MM.1S (cell line): ENCODE measurements at regions not wholly inside any gene's neighbourhood (a gene's known extent, or its start where the extent isn't known, plus 50 kb on each side); places are given as distances from the start of the nearest gene placed in this dataset.

Source experiments
- DNase-seq: peaks from one replicate; pipeline ENCODE4 v3.0.0-alpha.2; 2015
- H2AFZ ChIP-seq: fragments of 300-600 bp; sonication (generic); 2 replicates; pipeline ENCODE4 v1.6.0; 2016; ENCODE audit warnings: antibody characterized with exemption, low read length
- H3F3A ChIP-seq: fragments of 300-600 bp; sonication (generic); 2 replicates; pipeline ENCODE4 v1.6.1; 2016; ENCODE audit warnings: mild to moderate bottlenecking, antibody characterized with exemption, low read length, moderate library complexity, mixed read lengths; ENCODE audit not compliant: insufficient read depth
- H3K27ac ChIP-seq: fragments of 300-600 bp; sonication (generic); 2 replicates; pipeline ENCODE4 v1.5.1; 2016; ENCODE audit warnings: mild to moderate bottlenecking, low read length
- H3K27me3 ChIP-seq: fragments of 300-600 bp; sonication (generic); replicated peaks from 2 replicates; pipeline ENCODE4 v1.6.0; 2016; ENCODE audit warnings: low read length; ENCODE audit not compliant: insufficient read depth
- H3K36me3 ChIP-seq: fragments of 300-600 bp; sonication (generic); replicated peaks from 2 replicates; pipeline ENCODE4 v1.6.1; 2016; ENCODE audit warnings: mild to moderate bottlenecking, low read length, mixed read lengths; ENCODE audit not compliant: insufficient read depth
- H3K4me1 ChIP-seq: fragments of 300-600 bp; sonication (generic); 2 replicates; pipeline ENCODE4 v1.6.1; 2016; ENCODE audit warnings: low read length, mixed read lengths
- H3K4me2 ChIP-seq: fragments of 300-600 bp; sonication (generic); 2 replicates; pipeline ENCODE4 v1.6.0; 2016; ENCODE audit warnings: low read depth, low read length
- H3K4me3 ChIP-seq: fragments of 300-600 bp; sonication (generic); 2 replicates; pipeline ENCODE4 v1.5.1; 2016; ENCODE audit warnings: low read length, mixed read lengths
- H3K79me2 ChIP-seq: fragments of 300-600 bp; sonication (generic); 2 replicates; pipeline ENCODE4 v1.6.1; 2016; ENCODE audit warnings: mixed run types, low read length, mixed read lengths
- H3K9ac ChIP-seq: fragments of 300-600 bp; sonication (generic); 2 replicates; pipeline ENCODE4 v1.6.1; 2016; ENCODE audit warnings: low read length, mixed read lengths
- H3K9me2 ChIP-seq: fragments of 300-600 bp; sonication (generic); replicated peaks from 2 replicates; pipeline ENCODE4 v1.6.1; 2016; ENCODE audit warnings: mild to moderate bottlenecking, low read length, mixed read lengths; ENCODE audit not compliant: insufficient read depth
- H3K9me3 ChIP-seq: fragments of 300-600 bp; sonication (generic); replicated peaks from 2 replicates; pipeline ENCODE4 v1.6.1; 2016; ENCODE audit warnings: mild to moderate bottlenecking, low read length, mixed read lengths; ENCODE audit not compliant: insufficient read depth
- H4K20me1 ChIP-seq: fragments of 300-600 bp; sonication (generic); 2 replicates; pipeline ENCODE4 v1.6.1; 2016; ENCODE audit warnings: mild to moderate bottlenecking, low read length, moderate library complexity, mixed read lengths; ENCODE audit not compliant: insufficient read depth
- CTCF ChIP-seq: fragments of 300-600 bp; sonication (generic); IDR thresholded peaks from 2 replicates; pipeline ENCODE4 v1.5.1; 2016; ENCODE audit warnings: antibody characterized with exemption, low read length, mixed read lengths
- EZH2 ChIP-seq: fragments of 300-600 bp; sonication (generic); optimal IDR thresholded peaks from 2 replicates; pipeline ENCODE3; 2017; ENCODE audit warnings: low read depth, mild to moderate bottlenecking, antibody characterized with exemption, low read length, mixed read lengths
- EZH2phosphoT487 ChIP-seq: fragments of 300-600 bp; sonication (generic); IDR thresholded peaks from 2 replicates; pipeline ENCODE4 v1.6.1; 2018; ENCODE audit warnings: antibody characterized with exemption, low read length

- no peak overlapping the region for H2AFZ ChIP-seq
- H3K4me3 ChIP-seq, result no peak overlapping the region
- no peaks in the 10 kb centered on the region for H3K27me3 ChIP-seq
These were observed 525.6 kb downstream of the CETN3 start for GRCh38 chr5:89883967-89884366.

GRCh38 chr5:89878140-89879132 is 531.1 kb downstream of the CETN3 start:
- no peak overlapping the region for H3K4me3 ChIP-seq
- H3K36me3 ChIP-seq, result no peaks in the 10 kb centered on the region
- no peak overlapping the region for H3K9ac ChIP-seq
- H3F3A ChIP-seq, result no peaks in the 10 kb centered on the region
- H3K27ac ChIP-seq, result no peak overlapping the region
- no peak for TF ChIP-seq EZH2phosphoT487
- TF ChIP-seq EZH2, result no peak
- TF ChIP-seq CTCF, result no peak
- no peaks in the 10 kb centered on the region for H3K9me3 ChIP-seq
- no peaks in the 10 kb centered on the region for H3K4me1 ChIP-seq
- no peak overlapping the region for H2AFZ ChIP-seq
- no peak for DNase-seq
- H3K79me2 ChIP-seq, result no peaks in the 10 kb centered on the region
- H3K9me2 ChIP-seq, result no peaks in the 10 kb centered on the region
- no peaks in the 10 kb centered on the region for H3K27me3 ChIP-seq
- H3K4me2 ChIP-seq, result no peak overlapping the region
- no peaks in the 10 kb centered on the region for H4K20me1 ChIP-seq

More at GRCh38 chr5:89883967-89884366, 525.6 kb downstream of the CETN3 start:
- H3K36me3 ChIP-seq, result no peaks in the 10 kb centered on the region
- H3K27ac ChIP-seq, result no peak overlapping the region
- no peak for DNase-seq
- H3K4me2 ChIP-seq, result no peak overlapping the region
- no peaks in the 10 kb centered on the region for H4K20me1 ChIP-seq
- no peaks in the 10 kb centered on the region for H3K79me2 ChIP-seq
- no peaks in the 10 kb centered on the region for H3K9me2 ChIP-seq
- TF ChIP-seq EZH2phosphoT487, result no peak
- no peak for TF ChIP-seq CTCF
- TF ChIP-seq EZH2, result no peak
- H3K4me1 ChIP-seq, result no peaks in the 10 kb centered on the region
- no peak overlapping the region for H3K9ac ChIP-seq
- no peaks in the 10 kb centered on the region for H3K9me3 ChIP-seq
- no peaks in the 10 kb centered on the region for H3F3A ChIP-seq

- Histone ChIP-seq H3K79me2 (no peaks in the 10 kb centered on the region), H3K9me2 (no peaks in the 10 kb centered on the region), H3K4me1 (no peaks in the 10 kb centered on the region), H3K9me3 (no peaks in the 10 kb centered on the region), H2AFZ (no peak overlapping the region), H3K36me3 (no peaks in the 10 kb centered on the region), H4K20me1 (no peaks in the 10 kb centered on the region), H3K4me3 (no peak overlapping the region), H3K27me3 (no peaks in the 10 kb centered on the region), H3F3A (no peaks in the 10 kb centered on the region), H3K4me2 (no peak overlapping the region), H3K27ac (no peak overlapping the region), H3K9ac (no peak overlapping the region)
- no peak for DNase-seq
- TF ChIP-seq CTCF, result no peak
- no peak for TF ChIP-seq EZH2phosphoT487
- no peak for TF ChIP-seq EZH2
These were observed 537.6 kb downstream of the CETN3 start for GRCh38 chr5:89871906-89872305.
